ENCODE measurements at regions not wholly inside any gene's neighbourhood (a gene's known extent, or its start where the extent isn't known, plus 50 kb on each side); places are given as distances from the start of the nearest gene placed in this dataset.
"Not testable (repeated sequence)": the region's sequence is repeated elsewhere in the genome, so short reads cannot be mapped to it uniquely, and the experiment has no call there.

GRCh38 chr14:50027816-50028215 is 88.6 kb downstream of the VCPKMT start:
- H2AFZ ChIP-seq (ENCODE audit: low read length), result no peak overlapping the region
- H3K9me2 ChIP-seq (ENCODE audit: low read depth, low read length), result no peaks in the 10 kb centered on the region
- H3F3A ChIP-seq (ENCODE audit: insufficient read depth, low read length), result no peaks in the 10 kb centered on the region
- H3K4me3 ChIP-seq (ENCODE audit: low read depth, low read length, poor library complexity, severe bottlenecking), result no peak overlapping the region
- TF ChIP-seq, protein P1, sequence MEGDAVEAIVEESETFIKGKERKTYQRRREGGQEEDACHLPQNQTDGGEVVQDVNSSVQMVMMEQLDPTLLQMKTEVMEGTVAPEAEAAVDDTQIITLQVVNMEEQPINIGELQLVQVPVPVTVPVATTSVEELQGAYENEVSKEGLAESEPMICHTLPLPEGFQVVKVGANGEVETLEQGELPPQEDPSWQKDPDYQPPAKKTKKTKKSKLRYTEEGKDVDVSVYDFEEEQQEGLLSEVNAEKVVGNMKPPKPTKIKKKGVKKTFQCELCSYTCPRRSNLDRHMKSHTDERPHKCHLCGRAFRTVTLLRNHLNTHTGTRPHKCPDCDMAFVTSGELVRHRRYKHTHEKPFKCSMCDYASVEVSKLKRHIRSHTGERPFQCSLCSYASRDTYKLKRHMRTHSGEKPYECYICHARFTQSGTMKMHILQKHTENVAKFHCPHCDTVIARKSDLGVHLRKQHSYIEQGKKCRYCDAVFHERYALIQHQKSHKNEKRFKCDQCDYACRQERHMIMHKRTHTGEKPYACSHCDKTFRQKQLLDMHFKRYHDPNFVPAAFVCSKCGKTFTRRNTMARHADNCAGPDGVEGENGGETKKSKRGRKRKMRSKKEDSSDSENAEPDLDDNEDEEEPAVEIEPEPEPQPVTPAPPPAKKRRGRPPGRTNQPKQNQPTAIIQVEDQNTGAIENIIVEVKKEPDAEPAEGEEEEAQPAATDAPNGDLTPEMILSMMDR (IDR thresholded peaks at IDR 0.05; ENCODE audit: low read length), result no peak
- TF ChIP-seq EZH2 (IDR thresholded peaks at IDR 0.05; ENCODE audit: borderline replicate concordance, low read length), result no peak
- peaks cover 5% of the 10 kb centered on the region for H3K9me3 ChIP-seq (ENCODE audit: low read length)
- H3K9ac ChIP-seq (ENCODE audit: low read length), result no peak overlapping the region
- H3K79me2 ChIP-seq (ENCODE audit: insufficient read depth, low read length), result no peaks in the 10 kb centered on the region
- H4K20me1 ChIP-seq (ENCODE audit: insufficient read depth, low read length), result no peaks in the 10 kb centered on the region
- no peak overlapping the region for H3K4me2 ChIP-seq (ENCODE audit: low read length)
- peaks cover 4% of the 10 kb centered on the region; the same call in 1 of the 2 replicates for H3K36me3 ChIP-seq (ENCODE audit: insufficient read depth, low read length)
- H3K27me3 ChIP-seq (ENCODE audit: insufficient read depth, low read length), result no peaks in the 10 kb centered on the region
- no peaks in the 10 kb centered on the region for H3K4me1 ChIP-seq (ENCODE audit: insufficient read depth, low read length, severe bottlenecking)
- no peak overlapping the region for H3K27ac ChIP-seq (ENCODE audit: low read depth, low read length, poor library complexity, severe bottlenecking)

DNA sequence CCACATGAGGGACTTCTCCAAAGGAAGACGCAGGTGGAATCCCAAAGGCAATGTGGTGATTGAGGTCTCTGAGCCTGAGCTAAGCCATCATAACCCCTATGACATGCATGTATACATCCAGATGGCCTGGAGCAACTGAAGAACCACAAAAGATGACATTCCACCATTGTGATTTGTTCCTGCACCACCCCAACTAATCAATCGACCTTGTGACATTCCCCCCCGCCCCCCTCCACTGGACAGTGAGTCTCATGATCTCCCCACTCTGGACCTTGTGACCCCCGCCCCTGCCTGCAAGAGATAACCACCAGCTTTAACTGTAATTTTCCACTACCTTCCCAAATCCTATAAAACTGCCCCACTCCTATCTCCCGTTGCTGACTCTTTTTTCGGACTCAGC is 87.9 kb downstream of the VCPKMT start:
- H3K9me3 ChIP-seq (ENCODE audit: low read length), result peaks cover 5% of the 10 kb centered on the region
- peaks cover 4% of the 10 kb centered on the region; the same call in 1 of the 2 replicates for H3K36me3 ChIP-seq (ENCODE audit: insufficient read depth, low read length)
- TF ChIP-seq EZH2 (IDR thresholded peaks at IDR 0.05; ENCODE audit: borderline replicate concordance, low read length), result no peak
- TF ChIP-seq, protein P1 (IDR thresholded peaks at IDR 0.05; ENCODE audit: low read length), result no peak
- no peak overlapping the region for H3K27ac ChIP-seq (ENCODE audit: low read depth, low read length, poor library complexity, severe bottlenecking)
- no peaks in the 10 kb centered on the region for H3K9me2 ChIP-seq (ENCODE audit: low read depth, low read length)
- no peak overlapping the region for H3K9ac ChIP-seq (ENCODE audit: low read length)
- no peak overlapping the region for H3K4me2 ChIP-seq (ENCODE audit: low read length)
- H3K4me3 ChIP-seq (ENCODE audit: low read depth, low read length, poor library complexity, severe bottlenecking), result no peak overlapping the region
- H4K20me1 ChIP-seq (ENCODE audit: insufficient read depth, low read length), result no peaks in the 10 kb centered on the region
- H3F3A ChIP-seq (ENCODE audit: insufficient read depth, low read length), result no peaks in the 10 kb centered on the region
- no peaks in the 10 kb centered on the region for H3K4me1 ChIP-seq (ENCODE audit: insufficient read depth, low read length, severe bottlenecking)
- H3K79me2 ChIP-seq (ENCODE audit: insufficient read depth, low read length), result no peaks in the 10 kb centered on the region
- no peak overlapping the region for H2AFZ ChIP-seq (ENCODE audit: low read length)
- H3K27me3 ChIP-seq (ENCODE audit: insufficient read depth, low read length), result no peaks in the 10 kb centered on the region

- no peak overlapping the region for H3K4me3 ChIP-seq (ENCODE audit: low read depth, low read length, poor library complexity, severe bottlenecking)
- H3K36me3 ChIP-seq (ENCODE audit: insufficient read depth, low read length), result peaks cover 4% of the 10 kb centered on the region; the same call in 1 of the 2 replicates
- TF ChIP-seq, protein P1 (IDR thresholded peaks at IDR 0.05; ENCODE audit: low read length), result no peak
- TF ChIP-seq EZH2 (IDR thresholded peaks at IDR 0.05; ENCODE audit: borderline replicate concordance, low read length), result no peak
- H3K27me3 ChIP-seq (ENCODE audit: insufficient read depth, low read length), result no peaks in the 10 kb centered on the region
- H3F3A ChIP-seq (ENCODE audit: insufficient read depth, low read length), result no peaks in the 10 kb centered on the region
- H3K9me2 ChIP-seq (ENCODE audit: low read depth, low read length), result no peaks in the 10 kb centered on the region
- H2AFZ ChIP-seq (ENCODE audit: low read length), result no peak overlapping the region
- H4K20me1 ChIP-seq (ENCODE audit: insufficient read depth, low read length), result no peaks in the 10 kb centered on the region
- no peak overlapping the region for H3K9ac ChIP-seq (ENCODE audit: low read length)
- H3K79me2 ChIP-seq (ENCODE audit: insufficient read depth, low read length), result no peaks in the 10 kb centered on the region
- H3K4me2 ChIP-seq (ENCODE audit: low read length), result no peak overlapping the region
- no peak overlapping the region for H3K27ac ChIP-seq (ENCODE audit: low read depth, low read length, poor library complexity, severe bottlenecking)
- H3K4me1 ChIP-seq (ENCODE audit: insufficient read depth, low read length, severe bottlenecking), result no peaks in the 10 kb centered on the region
- peaks cover 5% of the 10 kb centered on the region for H3K9me3 ChIP-seq (ENCODE audit: low read length)
Measured at GRCh38 chr14:50030036-50030435, 86.3 kb downstream of the VCPKMT start.

DNA sequence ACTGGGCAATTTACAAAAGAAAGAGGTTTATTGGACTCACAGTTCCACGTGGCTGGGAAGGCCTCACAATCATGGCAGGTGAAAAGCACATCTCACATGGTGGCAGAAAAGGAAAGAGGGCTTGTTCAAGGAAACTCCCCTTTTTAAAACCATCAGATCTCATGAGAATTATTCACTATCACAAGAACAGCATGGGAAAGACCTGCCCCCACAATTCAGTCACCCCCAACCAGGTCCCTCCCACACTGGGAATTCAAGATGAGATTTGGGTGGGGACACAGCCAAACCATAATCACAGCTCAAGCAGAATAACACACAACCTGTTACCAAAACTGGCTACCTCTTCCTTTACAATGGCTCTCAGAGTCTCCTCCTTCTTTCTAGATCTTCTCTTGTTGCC is 85.5 kb downstream of the VCPKMT start:
- not testable (repeated sequence) for H3K79me2 ChIP-seq (ENCODE audit: insufficient read depth, low read length); H3K27ac ChIP-seq (ENCODE audit: low read depth, low read length, poor library complexity, severe bottlenecking); H3K9ac ChIP-seq (ENCODE audit: low read length); H3K9me2 ChIP-seq (ENCODE audit: low read depth, low read length); H3K4me1 ChIP-seq (ENCODE audit: insufficient read depth, low read length, severe bottlenecking); H3K36me3 ChIP-seq (ENCODE audit: insufficient read depth, low read length); H3K9me3 ChIP-seq (ENCODE audit: low read length); H3K4me3 ChIP-seq (ENCODE audit: low read depth, low read length, poor library complexity, severe bottlenecking); H2AFZ ChIP-seq (ENCODE audit: low read length); H3K27me3 ChIP-seq (ENCODE audit: insufficient read depth, low read length); H3F3A ChIP-seq (ENCODE audit: insufficient read depth, low read length); H4K20me1 ChIP-seq (ENCODE audit: insufficient read depth, low read length); H3K4me2 ChIP-seq (ENCODE audit: low read length)
